Hepatic stellate cell (primary cell): ENCODE measurements at regions not wholly inside any gene's neighbourhood (a gene's known extent, or its start where the extent isn't known, plus 50 kb on each side); places are given as distances from the start of the nearest gene placed in this dataset.
"Not testable (repeated sequence)": the region's sequence is repeated elsewhere in the genome, so short reads cannot be mapped to it uniquely, and the experiment has no call there.

Experiments
- DNase-seq: peaks from one replicate; pipeline ENCODE4 v3.0.0; 2011; ENCODE audit warnings: low spot score

- DNase-seq = no peak
These were observed 328.1 kb downstream of the NR4A2 start for GRCh38 chr2:156004459-156004858.

GRCh38 chr2:156003780-156004179, 328.7 kb downstream of the NR4A2 start:
- DNase-seq = no peak

- DNase-seq = no peak
These were observed 330.7 kb downstream of the NR4A2 start for GRCh38 chr2:156001851-156002250.

- DNase-seq = no peak
These were observed 335.0 kb downstream of the NR4A2 start for GRCh38 chr2:155997538-155997937.

GRCh38 chr2:155994315-155994714, 338.2 kb downstream of the NR4A2 start:
- DNase-seq = no peak

- DNase-seq = no peak
These were observed 348.7 kb downstream of the NR4A2 start for GRCh38 chr2:155983845-155984244.

- no peak for DNase-seq
These were observed 350.4 kb downstream of the NR4A2 start for GRCh38 chr2:155982135-155982534.

- no peak for DNase-seq
These were observed 351.5 kb downstream of the NR4A2 start for GRCh38 chr2:155980941-155981560.

GRCh38 chr2:155975734-155976133, 356.8 kb downstream of the NR4A2 start:
- no peak for DNase-seq

- DNase-seq = no peak
These were observed 359.6 kb downstream of the NR4A2 start for GRCh38 chr2:155972916-155973315.

- DNase-seq = not testable (repeated sequence)
These were observed 366.5 kb downstream of the NR4A2 start for GRCh38 chr2:155966064-155966471.

- no peak for DNase-seq
These were observed 367.0 kb downstream of the NR4A2 start for GRCh38 chr2:155965415-155966063.

- no peak for DNase-seq
These were observed 370.9 kb downstream of the NR4A2 start for GRCh38 chr2:155961641-155962040.

- no peak for DNase-seq
These were observed 373.7 kb downstream of the NR4A2 start for GRCh38 chr2:155958834-155959233.

GRCh38 chr2:155947069-155947468, 385.5 kb downstream of the NR4A2 start:
- no peak for DNase-seq

GRCh38 chr2:155944218-155944617, 388.3 kb downstream of the NR4A2 start:
- DNase-seq = no peak

GRCh38 chr2:155930312-155930711, 402.2 kb downstream of the NR4A2 start:
- no peak for DNase-seq

- no peak for DNase-seq
These were observed 415.1 kb downstream of the NR4A2 start for GRCh38 chr2:155917380-155917779.

- DNase-seq = no peak
These were observed 419.2 kb downstream of the NR4A2 start for GRCh38 chr2:155913356-155913755.

GRCh38 chr2:155908567-155908966, 424.0 kb downstream of the NR4A2 start:
- DNase-seq = no peak

- no peak for DNase-seq
These were observed 425.3 kb downstream of the NR4A2 start for GRCh38 chr2:155907211-155907610.

- no peak for DNase-seq
These were observed 426.9 kb downstream of the NR4A2 start for GRCh38 chr2:155905657-155906056.

GRCh38 chr2:155904720-155905119, 427.8 kb downstream of the NR4A2 start:
- no peak for DNase-seq

GRCh38 chr2:155902635-155903034, 429.9 kb downstream of the NR4A2 start:
- no peak for DNase-seq
